ENCODE measurements at regions not wholly inside any gene's neighbourhood (a gene's known extent, or its start where the extent isn't known, plus 50 kb on each side); places are given as distances from the start of the nearest gene placed in this dataset.
"Not testable (repeated sequence)": the region's sequence is repeated elsewhere in the genome, so short reads cannot be mapped to it uniquely, and the experiment has no call there.

GRCh38 chr6:134637282-134637681 lies 312.6 kb downstream of the ALDH8A1 start:
- no peaks in the 10 kb centered on the region for H3K9me3 ChIP-seq (replicated peaks; ENCODE audit: insufficient read depth, low read length)
- no peaks in the 10 kb centered on the region for H3K36me3 ChIP-seq (replicated peaks; ENCODE audit: insufficient read depth, low read length)
- no peak overlapping the region for H2AFZ ChIP-seq (ENCODE audit: low read length)
- H3K9ac ChIP-seq (ENCODE audit: low read length), result 0 out of 2 replicates have a peak overlapping the region, but pooled peaks have one; percentile 7
- H3K79me2 ChIP-seq (ENCODE audit: low read length), result no peaks in the 10 kb centered on the region
- no peaks in the 10 kb centered on the region for H4K20me1 ChIP-seq (ENCODE audit: insufficient read depth, low read length)
- H3K27ac ChIP-seq (ENCODE audit: low read length), result peak overlapping the region; percentile 61; the same call in 1 of the 2 replicates
- H3K4me2 ChIP-seq (ENCODE audit: low read depth, low read length), result 0 out of 2 replicates have a peak overlapping the region, but pooled peaks have one; percentile 19
- TF ChIP-seq EZH2 (optimal IDR thresholded peaks at IDR 0.05; ENCODE audit: low read depth, low read length), result no peak
- peaks cover 43% of the 10 kb centered on the region for H3K4me1 ChIP-seq (ENCODE audit: low read length)
- peaks cover 21% of the 10 kb centered on the region for H3F3A ChIP-seq (ENCODE audit: insufficient read depth, low read length)
- no peaks in the 10 kb centered on the region for H3K27me3 ChIP-seq (replicated peaks; ENCODE audit: insufficient read depth, low read length)
- no peaks in the 10 kb centered on the region for H3K9me2 ChIP-seq (replicated peaks; ENCODE audit: insufficient read depth, low read length)
- H3K4me3 ChIP-seq (ENCODE audit: low read length), result no peak overlapping the region
- DNase-seq, result no peak

GRCh38 chr6:134636186-134636799 lies 313.6 kb downstream of the ALDH8A1 start:
- Histone ChIP-seq H4K20me1 (ENCODE audit: insufficient read depth, low read length) (no peaks in the 10 kb centered on the region), H3K4me1 (ENCODE audit: low read length) (peaks cover 41% of the 10 kb centered on the region), H3K9me3 (replicated peaks; ENCODE audit: insufficient read depth, low read length) (no peaks in the 10 kb centered on the region), H3K36me3 (replicated peaks; ENCODE audit: insufficient read depth, low read length) (no peaks in the 10 kb centered on the region), H3K27ac (ENCODE audit: low read length) (peak overlapping the region; percentile 61; the same call in 1 of the 2 replicates), H3K79me2 (ENCODE audit: low read length) (no peaks in the 10 kb centered on the region), H2AFZ (ENCODE audit: low read length) (peak overlapping the region; percentile 50), H3K4me3 (ENCODE audit: low read length) (no peak overlapping the region), H3K4me2 (ENCODE audit: low read depth, low read length) (peak overlapping the region; percentile 57; the same call in 1 of the 2 replicates), H3K27me3 (replicated peaks; ENCODE audit: insufficient read depth, low read length) (no peaks in the 10 kb centered on the region), H3F3A (ENCODE audit: insufficient read depth, low read length) (peaks cover 21% of the 10 kb centered on the region), H3K9ac (ENCODE audit: low read length) (no peak overlapping the region), H3K9me2 (replicated peaks; ENCODE audit: insufficient read depth, low read length) (no peaks in the 10 kb centered on the region)
- no peak for TF ChIP-seq CTCF (IDR thresholded peaks at IDR 0.05; ENCODE audit: low read length)
- TF ChIP-seq EZH2 (optimal IDR thresholded peaks at IDR 0.05; ENCODE audit: low read depth, low read length), result no peak
- no peak for TF ChIP-seq EZH2phosphoT487 (IDR thresholded peaks at IDR 0.05; ENCODE audit: low read length)
- peak; percentile 96 for DNase-seq

GRCh38 chr6:134634966-134635365 lies 314.9 kb downstream of the ALDH8A1 start:
- Histone ChIP-seq H2AFZ (ENCODE audit: low read length) (no peak overlapping the region), H4K20me1 (ENCODE audit: insufficient read depth, low read length) (no peaks in the 10 kb centered on the region), H3K4me3 (ENCODE audit: low read length) (no peak overlapping the region), H3K27me3 (replicated peaks; ENCODE audit: insufficient read depth, low read length) (no peaks in the 10 kb centered on the region), H3K9me3 (replicated peaks; ENCODE audit: insufficient read depth, low read length) (no peaks in the 10 kb centered on the region), H3F3A (ENCODE audit: insufficient read depth, low read length) (peaks cover 25% of the 10 kb centered on the region), H3K36me3 (replicated peaks; ENCODE audit: insufficient read depth, low read length) (no peaks in the 10 kb centered on the region), H3K4me1 (ENCODE audit: low read length) (peaks cover 46% of the 10 kb centered on the region), H3K4me2 (ENCODE audit: low read depth, low read length) (no peak overlapping the region), H3K79me2 (ENCODE audit: low read length) (no peaks in the 10 kb centered on the region), H3K9ac (ENCODE audit: low read length) (no peak overlapping the region), H3K27ac (ENCODE audit: low read length) (no peak overlapping the region), H3K9me2 (replicated peaks; ENCODE audit: insufficient read depth, low read length) (no peaks in the 10 kb centered on the region)
- no peak for TF ChIP-seq EZH2phosphoT487 (IDR thresholded peaks at IDR 0.05; ENCODE audit: low read length)
- no peak for TF ChIP-seq EZH2 (optimal IDR thresholded peaks at IDR 0.05; ENCODE audit: low read depth, low read length)
- TF ChIP-seq CTCF (IDR thresholded peaks at IDR 0.05; ENCODE audit: low read length), result no peak
- no peak for DNase-seq

GRCh38 chr6:134634466-134634865 lies 315.4 kb downstream of the ALDH8A1 start:
- H3K27ac ChIP-seq (ENCODE audit: low read length), result no peak overlapping the region
- H4K20me1 ChIP-seq (ENCODE audit: insufficient read depth, low read length), result no peaks in the 10 kb centered on the region
- DNase-seq, result no peak
- H3K4me2 ChIP-seq (ENCODE audit: low read depth, low read length), result no peak overlapping the region
- peaks cover 46% of the 10 kb centered on the region for H3K4me1 ChIP-seq (ENCODE audit: low read length)
- TF ChIP-seq CTCF (IDR thresholded peaks at IDR 0.05; ENCODE audit: low read length), result no peak
- no peak for TF ChIP-seq EZH2 (optimal IDR thresholded peaks at IDR 0.05; ENCODE audit: low read depth, low read length)
- no peak for TF ChIP-seq EZH2phosphoT487 (IDR thresholded peaks at IDR 0.05; ENCODE audit: low read length)
- no peak overlapping the region for H3K4me3 ChIP-seq (ENCODE audit: low read length)
- no peaks in the 10 kb centered on the region for H3K27me3 ChIP-seq (replicated peaks; ENCODE audit: insufficient read depth, low read length)
- H3F3A ChIP-seq (ENCODE audit: insufficient read depth, low read length), result peaks cover 25% of the 10 kb centered on the region
- no peaks in the 10 kb centered on the region for H3K9me3 ChIP-seq (replicated peaks; ENCODE audit: insufficient read depth, low read length)
- no peaks in the 10 kb centered on the region for H3K9me2 ChIP-seq (replicated peaks; ENCODE audit: insufficient read depth, low read length)
- H3K36me3 ChIP-seq (replicated peaks; ENCODE audit: insufficient read depth, low read length), result no peaks in the 10 kb centered on the region
- no peaks in the 10 kb centered on the region for H3K79me2 ChIP-seq (ENCODE audit: low read length)
- H2AFZ ChIP-seq (ENCODE audit: low read length), result no peak overlapping the region
- no peak overlapping the region for H3K9ac ChIP-seq (ENCODE audit: low read length)

- H2AFZ ChIP-seq (ENCODE audit: low read length); H3K27ac ChIP-seq (ENCODE audit: low read length); H3K9ac ChIP-seq (ENCODE audit: low read length); H3K36me3 ChIP-seq (replicated peaks; ENCODE audit: insufficient read depth, low read length); H3K9me2 ChIP-seq (replicated peaks; ENCODE audit: insufficient read depth, low read length); H3K79me2 ChIP-seq (ENCODE audit: low read length); H4K20me1 ChIP-seq (ENCODE audit: insufficient read depth, low read length); H3K27me3 ChIP-seq (replicated peaks; ENCODE audit: insufficient read depth, low read length); H3K4me3 ChIP-seq (ENCODE audit: low read length); H3K9me3 ChIP-seq (replicated peaks; ENCODE audit: insufficient read depth, low read length); H3K4me2 ChIP-seq (ENCODE audit: low read depth, low read length); DNase-seq: not testable (repeated sequence)
- peaks cover 43% of the 10 kb centered on the region for H3K4me1 ChIP-seq (ENCODE audit: low read length)
- H3F3A ChIP-seq (ENCODE audit: insufficient read depth, low read length), result peaks cover 25% of the 10 kb centered on the region
Observed at GRCh38 chr6:134632982-134633940, 315.3 kb upstream of the SGK1 start.
